ENCODE measurements at regions not wholly inside any gene's neighbourhood (a gene's known extent, or its start where the extent isn't known, plus 50 kb on each side); places are given as distances from the start of the nearest gene placed in this dataset.

DNA sequence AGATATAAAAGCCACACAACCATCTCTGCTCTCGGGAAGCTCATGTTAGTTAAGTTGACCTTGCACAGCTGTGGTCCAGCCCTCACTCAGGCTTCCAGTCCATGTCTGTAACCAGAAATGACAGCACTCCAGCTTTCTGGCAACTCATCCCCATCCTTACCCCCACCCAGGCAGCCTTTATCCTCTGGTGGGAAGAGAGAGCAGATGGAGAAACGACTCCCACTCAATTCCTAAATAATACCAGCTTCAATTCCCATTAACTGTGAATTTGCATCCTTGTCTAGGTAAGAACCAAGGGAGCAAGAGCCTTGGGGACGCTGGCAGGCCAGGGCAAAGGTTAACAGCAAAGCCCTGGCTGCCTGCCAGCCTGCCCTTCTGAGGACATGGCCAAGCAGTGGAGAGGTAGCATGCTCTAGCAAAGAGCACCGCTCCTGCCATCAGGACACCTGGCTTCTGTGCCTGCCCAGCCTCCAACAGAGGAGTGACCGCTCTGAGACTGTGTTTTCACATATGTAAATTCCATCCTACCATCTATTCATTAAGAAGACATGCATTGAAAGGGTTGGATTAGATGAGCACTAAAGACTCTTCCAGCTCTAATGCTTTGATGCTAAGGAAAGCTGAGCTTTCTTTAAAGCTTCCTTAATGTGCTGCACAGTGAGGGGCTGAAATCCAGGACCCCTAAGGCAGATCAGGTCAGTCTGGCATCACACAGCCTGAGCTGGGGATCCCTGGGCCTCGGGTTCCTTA is 236.1 kb downstream of the GRIN2B start:
- no peak for DNase-seq

DNA sequence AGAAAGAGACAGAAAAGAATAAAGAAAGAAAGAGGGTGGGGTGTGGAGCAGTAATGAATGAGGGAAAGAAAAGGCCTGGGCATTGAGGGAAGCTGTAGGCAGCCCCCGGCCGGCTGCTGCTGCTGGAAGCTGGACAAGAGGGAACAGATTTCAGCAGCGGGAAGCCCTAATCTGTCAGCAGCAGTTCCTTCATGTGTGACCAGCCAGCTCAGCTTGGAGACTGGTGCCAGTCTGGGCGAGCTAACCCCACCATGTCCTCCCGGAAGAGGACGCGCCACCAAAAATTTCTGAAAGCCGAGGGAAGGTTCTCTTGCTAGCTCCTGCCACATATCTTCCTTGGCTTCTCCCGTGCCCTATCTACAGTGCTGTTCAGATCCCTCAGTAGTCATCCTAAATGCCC is 236.8 kb downstream of the GRIN2B start:
- no peak for DNase-seq

GRCh38 chr12:13740149-13740545 is 241.3 kb downstream of the GRIN2B start:
- no peak for DNase-seq

DNA sequence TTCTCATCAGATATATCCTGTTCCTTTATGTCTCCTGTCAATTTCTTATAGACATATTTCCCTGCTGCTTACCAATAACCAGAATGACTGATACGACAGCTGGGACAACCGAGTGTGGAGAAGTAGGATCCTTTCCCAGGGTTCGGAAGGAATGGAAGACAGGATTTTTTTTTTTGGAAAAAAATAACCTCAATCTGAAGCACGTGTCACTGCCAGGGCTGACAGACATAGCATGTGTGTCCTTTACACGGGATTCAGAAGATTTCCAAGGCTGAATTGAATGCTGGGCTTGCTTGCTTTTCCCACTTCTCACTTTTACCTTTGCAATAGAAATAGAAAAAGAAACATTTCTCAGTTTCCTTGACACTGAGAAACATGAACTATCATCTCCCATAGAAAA is 245.7 kb downstream of the GRIN2B start:
- DNase-seq = no peak

- DNase-seq = no peak
Observed at GRCh38 chr12:13734584-13735152, 246.7 kb downstream of the GRIN2B start.

- DNase-seq = no peak
Observed at GRCh38 chr12:13727707-13728195, 253.7 kb downstream of the GRIN2B start.

DNA sequence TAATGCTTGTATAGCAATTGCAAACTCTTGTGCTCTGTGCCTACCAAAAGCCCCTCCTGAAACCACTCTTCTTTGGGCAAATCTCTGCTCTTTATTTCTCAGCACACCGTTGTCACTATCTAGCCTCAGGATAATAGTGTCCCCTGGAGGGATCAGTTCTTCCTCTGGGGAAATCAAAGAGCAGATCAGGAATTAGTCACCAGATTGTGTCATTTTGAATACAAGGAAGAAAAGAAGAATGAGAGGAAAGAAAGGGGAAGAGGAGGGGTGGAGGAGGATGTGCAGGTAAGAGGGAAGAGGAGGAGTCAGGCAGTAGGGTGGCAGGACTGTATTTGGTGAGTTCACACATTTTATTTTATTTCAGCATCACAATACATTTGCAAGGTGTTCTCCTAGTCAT is 256.4 kb downstream of the GRIN2B start:
- no peak for DNase-seq

DNA sequence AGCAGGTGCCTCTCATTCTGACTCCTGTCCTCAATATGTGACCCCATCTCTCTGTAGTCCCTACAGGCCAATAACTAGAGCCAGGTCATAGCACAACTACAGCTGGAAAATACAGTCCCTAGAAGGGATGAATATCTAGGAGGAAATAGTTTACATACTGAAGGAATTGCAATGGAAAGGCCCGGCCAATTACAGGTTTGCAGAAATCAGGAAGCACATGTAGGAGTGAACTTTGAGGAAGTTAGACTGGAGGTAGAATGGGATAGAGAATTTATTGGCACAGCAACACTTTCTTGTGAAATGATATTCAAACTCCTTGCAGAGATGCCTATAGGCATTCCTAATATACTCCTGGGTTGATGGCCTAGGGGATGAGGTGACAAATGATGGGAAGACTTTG is 257.3 kb downstream of the GRIN2B start:
- no peak for DNase-seq

DNA sequence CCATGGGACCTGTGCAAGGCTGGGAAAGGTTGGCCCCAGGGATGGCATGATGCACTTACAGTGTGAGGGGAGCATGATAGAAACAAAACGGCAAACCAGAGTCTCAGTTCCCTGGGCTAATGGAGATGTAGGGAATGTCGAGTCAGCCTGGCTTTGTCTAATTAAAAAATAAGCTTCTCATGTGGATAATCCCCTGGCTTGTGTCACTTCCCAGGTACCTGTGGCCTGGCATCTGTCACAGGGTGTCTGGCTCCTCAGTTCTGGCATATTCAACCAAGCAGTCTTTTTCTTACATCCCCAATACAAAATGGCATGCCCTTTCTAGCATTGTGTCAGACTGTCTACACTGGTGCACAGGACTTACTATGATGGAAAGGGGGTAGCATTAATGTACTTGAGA is 261.4 kb downstream of the GRIN2B start:
- DNase-seq = no peak

DNA sequence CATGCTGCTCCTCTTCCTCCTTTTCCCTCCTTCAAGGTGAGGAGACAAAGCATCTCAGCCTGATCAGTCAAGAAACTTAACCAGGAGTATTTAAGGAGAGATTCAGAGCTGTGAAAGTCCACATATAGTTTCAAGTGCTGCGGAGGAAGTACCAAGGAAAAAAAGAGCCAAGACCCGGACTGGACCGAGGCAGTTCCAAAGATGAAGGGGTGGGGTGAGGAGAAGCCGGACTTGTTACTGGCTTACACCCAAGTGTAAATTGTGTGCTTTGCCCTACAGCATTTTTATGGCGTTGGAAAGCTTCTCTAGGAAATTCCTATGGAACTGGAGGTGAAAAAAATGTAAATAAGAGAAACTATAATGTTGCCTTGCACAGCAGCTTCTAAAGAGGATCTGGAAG is 263.1 kb downstream of the GRIN2B start:
- DNase-seq = no peak

DNA sequence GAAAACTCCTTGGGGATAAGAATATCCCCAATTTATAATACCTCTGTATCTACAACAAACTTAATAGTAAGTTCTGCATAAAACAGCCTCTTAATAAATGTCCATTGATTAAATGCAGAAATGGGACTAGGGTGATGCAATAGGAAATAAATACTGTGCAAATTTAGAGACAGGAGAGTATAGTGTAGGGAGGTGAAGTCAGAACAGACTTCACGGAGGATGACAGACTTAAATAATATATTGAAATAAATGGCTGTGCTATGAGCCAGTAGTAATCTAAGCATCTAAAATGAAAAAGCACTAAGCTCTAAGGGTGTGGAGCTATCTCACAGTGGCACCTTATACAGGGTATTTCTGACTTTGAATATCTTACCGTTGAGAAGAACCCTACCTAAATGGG is 265.3 kb downstream of the GRIN2B start:
- no peak for DNase-seq

DNA sequence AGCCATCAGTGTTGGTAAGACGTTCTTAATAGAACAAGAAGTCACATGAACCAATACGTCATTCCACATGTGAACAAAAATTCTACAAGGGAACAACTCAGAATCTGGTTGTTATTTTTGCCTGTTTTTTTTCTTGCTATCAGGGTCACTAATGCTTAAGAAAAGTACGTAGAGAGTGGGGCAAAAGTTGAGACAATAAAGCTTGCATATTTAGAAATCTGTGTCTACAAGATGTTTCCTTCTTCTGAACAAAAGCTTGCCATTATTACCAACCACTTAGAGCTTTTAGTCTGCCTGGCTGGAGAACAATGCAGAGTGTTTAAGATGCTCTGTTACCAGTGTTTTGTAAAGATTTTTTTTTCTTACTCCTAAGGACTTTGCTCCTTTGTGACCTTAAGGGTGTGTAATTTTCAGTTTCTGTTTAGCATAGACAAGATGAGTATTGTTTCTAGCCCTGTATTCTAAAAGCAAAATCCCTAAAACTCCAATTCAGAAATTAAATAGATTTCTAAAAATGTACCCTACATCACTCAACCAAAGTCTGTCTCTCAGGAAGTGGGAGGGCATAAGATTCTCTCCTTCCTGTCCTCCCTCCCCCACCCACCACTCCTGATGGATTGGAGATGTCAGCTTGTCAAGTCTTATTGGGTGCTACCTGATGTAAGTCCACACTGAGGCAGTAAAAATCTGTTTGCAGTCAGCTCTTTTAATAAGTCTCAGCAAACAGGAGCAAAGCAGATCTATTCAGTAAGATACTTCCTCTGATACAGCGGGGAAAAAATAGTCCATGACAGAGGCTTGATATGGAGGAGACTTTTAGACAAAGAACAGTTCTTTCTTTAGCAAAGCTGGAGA is 267.6 kb downstream of the GRIN2B start:
- no peak for DNase-seq

DNA sequence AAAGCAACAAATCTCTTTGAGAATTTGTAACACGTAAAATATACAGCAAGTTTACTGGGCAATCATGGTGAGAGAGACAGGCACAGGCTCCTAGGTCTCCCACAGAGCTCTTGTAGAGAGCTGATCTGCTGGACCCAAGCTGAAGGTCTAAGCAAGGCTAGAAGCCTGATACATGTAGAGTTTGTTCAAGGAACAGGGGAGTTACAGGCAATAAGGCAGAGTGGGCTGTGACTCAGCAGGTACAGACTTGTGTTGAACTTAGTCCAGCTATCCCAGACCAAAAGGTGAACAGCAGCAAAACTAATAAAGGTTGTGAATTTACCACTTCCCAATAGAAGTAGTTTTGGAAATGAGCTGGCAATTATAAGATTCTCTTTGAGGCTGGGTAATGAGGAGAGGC is 273.6 kb downstream of the GRIN2B start:
- no peak for DNase-seq

GRCh38 chr12:13702381-13702780 is 279.0 kb downstream of the GRIN2B start:
- no peak for DNase-seq

- DNase-seq = no peak
Observed at GRCh38 chr12:13701502-13701901, 279.9 kb downstream of the GRIN2B start.

GRCh38 chr12:13697973-13698372 is 283.4 kb downstream of the GRIN2B start:
- DNase-seq = no peak

DNA sequence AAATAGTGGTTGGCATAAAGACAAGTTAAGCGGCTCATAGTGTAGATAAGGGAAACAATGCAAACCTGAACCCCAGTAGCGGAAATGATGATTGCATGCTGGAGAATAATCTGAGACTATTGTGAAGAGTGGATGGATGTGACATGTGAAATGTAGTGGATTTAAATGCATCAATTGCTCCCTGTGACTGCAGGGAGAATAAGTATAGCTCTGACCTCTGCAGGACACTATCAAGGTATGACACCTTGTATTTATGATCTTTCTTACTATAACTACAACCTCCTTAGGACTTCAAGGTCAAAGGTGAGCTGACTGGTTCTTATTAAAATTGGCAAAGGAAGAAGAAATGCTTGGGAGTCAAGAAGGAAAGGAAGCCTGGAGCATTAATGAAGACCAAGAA is 285.6 kb downstream of the GRIN2B start:
- no peak for DNase-seq

DNA sequence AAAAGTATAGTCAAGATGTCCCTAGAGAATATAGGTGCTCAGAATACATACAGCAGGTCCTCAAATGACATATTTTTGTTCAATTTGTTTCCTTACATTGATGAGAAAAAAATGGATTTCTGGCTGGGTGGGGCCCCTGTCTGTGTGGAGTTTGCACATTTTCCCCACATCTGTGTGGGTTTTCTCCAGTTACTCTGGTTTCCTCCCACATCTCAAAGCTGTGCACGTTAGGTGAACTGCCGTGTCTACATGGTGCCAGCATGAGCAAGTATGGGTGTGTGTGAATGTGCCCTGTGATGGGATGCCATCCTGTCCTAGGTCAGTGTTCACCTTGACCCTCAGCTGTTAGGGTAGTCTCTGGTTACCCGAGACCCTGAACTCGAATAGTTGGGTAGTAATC is 289.1 kb downstream of the GRIN2B start:
- no peak for DNase-seq

GRCh38 chr12:13691598-13691997 is 289.8 kb downstream of the GRIN2B start:
- DNase-seq = no peak

- no peak for DNase-seq
Observed at GRCh38 chr12:13687633-13688032, 293.8 kb downstream of the GRIN2B start.

GRCh38 chr12:13686260-13686659 is 295.1 kb downstream of the GRIN2B start:
- no peak for DNase-seq

- DNase-seq = no peak
Observed at GRCh38 chr12:13680916-13681315, 300.5 kb downstream of the GRIN2B start.

GRCh38 chr12:13676880-13677279 is 304.5 kb downstream of the GRIN2B start:
- DNase-seq = no peak

All from activated T-cell treated with anti-CD3 and anti-CD28 coated beads, Interleukin-2, amount 50 U/mL, for 48 hours (primary cell).